ENCODE measurements at regions not wholly inside any gene's neighbourhood (a gene's known extent, or its start where the extent isn't known, plus 50 kb on each side); places are given as distances from the start of the nearest gene placed in this dataset.

DNA sequence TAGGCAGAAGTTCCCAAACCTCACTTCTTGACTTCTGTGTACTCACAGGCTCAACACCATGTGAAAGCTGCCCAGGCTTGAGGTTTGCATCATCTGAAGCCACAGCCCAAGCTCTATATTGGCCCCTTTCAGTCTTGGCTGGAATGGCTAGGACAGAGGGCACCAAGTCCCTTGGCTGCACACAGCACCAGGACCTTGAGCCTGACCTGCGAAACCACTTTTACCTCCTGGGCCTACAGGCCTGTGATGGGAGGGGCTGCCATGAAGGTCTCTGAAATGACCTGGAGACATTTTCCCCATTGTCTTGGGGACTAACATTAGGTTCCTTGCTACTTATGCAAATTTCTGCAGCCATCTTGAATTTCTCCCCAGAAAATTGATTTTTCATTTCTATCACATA lies 288.3 kb upstream of the ZC3H12C start:
- Histone ChIP-seq H3K9me3 (ENCODE audit: low read length) (no peaks in the 10 kb centered on the region), H3K4me3 (replicated peaks in 1 of 3; ENCODE audit: insufficient read depth in 1 of 3, low read depth in 2 of 3, low read length in 3 of 3) (no peak overlapping the region), H3K79me2 (ENCODE audit: insufficient read depth, low read length) (no peaks in the 10 kb centered on the region), H3K27ac (ENCODE audit: extremely low read length, insufficient read depth, low read length) (no peak overlapping the region), H4K20me1 (ENCODE audit: insufficient read depth, low read length) (no peaks in the 10 kb centered on the region), H2AFZ (ENCODE audit: low read length) (no peak overlapping the region), H3K4me2 (ENCODE audit: low read depth, low read length) (no peak overlapping the region), H3K9ac (ENCODE audit: insufficient read depth, low read depth, low read length) (no peak overlapping the region), H3K27me3 (ENCODE audit: control insufficient read depth in 1 of 2, insufficient read depth in 2 of 2, low read length in 2 of 2) (no peaks in the 10 kb centered on the region), H3K4me1 (ENCODE audit: insufficient read depth, low read length) (no peaks in the 10 kb centered on the region), H3K36me3 (replicated peaks in 1 of 2; ENCODE audit: control insufficient read depth in 1 of 2, insufficient read depth in 2 of 2, low read length in 2 of 2) (no peaks in the 10 kb centered on the region)
- no CpG with 5 or more reads among the region's 1 CpG for whole genome bisulfite sequencing (ENCODE audit: low lambda C conversion rate)
- DNase-seq (ENCODE audit: low spot score) = no peak
- BruUV-seq (replicated peaks) = no TSS peak
- in situ Hi-C loops (cut with HindIII; ENCODE audit: extremely low pct_ligation_motif_present, low pct_unique_long_range_greater_than_20kb) (no loop called here), intact Hi-C loops (cut with micrococcal nuclease; ENCODE audit: unreplicated experiment) (no loop called here)
- no peak for FAIRE-seq
- ChIA-PET CTCF (ENCODE audit: low intra/inter-chr PET ratio, low total read pairs) (no interaction called here), POLR2A (no interaction called here)
- no peak for ATAC-seq
- TF ChIP-seq ZNF652 (CRISPR knock-in tag; IDR thresholded peaks at IDR 0.05; ENCODE audit: borderline replicate concordance, low read depth) (no peak), GATAD1 (CRISPR knock-in tag; IDR thresholded peaks at IDR 0.05) (no peak), ZSCAN31 (CRISPR knock-in tag; IDR thresholded peaks at IDR 0.05; ENCODE audit: low read depth) (no peak), SSRP1 (CRISPR knock-in tag; IDR thresholded peaks at IDR 0.05) (no peak), ATAD3A (CRISPR knock-in tag; IDR thresholded peaks at IDR 0.05) (no peak), DR1 (CRISPR knock-in tag; IDR thresholded peaks at IDR 0.05) (no peak), ZEB1 (IDR thresholded peaks at IDR 0.05; ENCODE audit: insufficient replicate concordance, low read depth) (no peak), KDM1A (CRISPR knock-in tag; IDR thresholded peaks at IDR 0.05) (no peak), SIX4 (CRISPR knock-in tag; IDR thresholded peaks at IDR 0.05) (no peak), NFIB (CRISPR knock-in tag; IDR thresholded peaks at IDR 0.05; ENCODE audit: borderline replicate concordance) (no peak), ARNTL (CRISPR knock-in tag; IDR thresholded peaks at IDR 0.05) (no peak), POLR2A (IDR thresholded peaks at IDR 0.05; ENCODE audit: insufficient read depth in 1 of 2, low read depth in 2 of 2, low read length in 2 of 2) (no peak), ATF7-NPFF (CRISPR knock-in tag; IDR thresholded peaks at IDR 0.05; ENCODE audit: low read depth) (no peak), ZC3H4 (CRISPR knock-in tag; IDR thresholded peaks at IDR 0.05; ENCODE audit: borderline replicate concordance) (no peak), GABPB1 (CRISPR knock-in tag; IDR thresholded peaks at IDR 0.05) (no peak)
- TF ChIP-seq, protein P1, sequence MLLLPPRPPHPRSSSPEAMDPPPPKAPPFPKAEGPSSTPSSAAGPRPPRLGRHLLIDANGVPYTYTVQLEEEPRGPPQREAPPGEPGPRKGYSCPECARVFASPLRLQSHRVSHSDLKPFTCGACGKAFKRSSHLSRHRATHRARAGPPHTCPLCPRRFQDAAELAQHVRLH (CRISPR knock-in tag; IDR thresholded peaks at IDR 0.05; ENCODE audit: borderline replicate concordance, low read depth) = no peak
- TF ChIP-seq, protein P2, sequence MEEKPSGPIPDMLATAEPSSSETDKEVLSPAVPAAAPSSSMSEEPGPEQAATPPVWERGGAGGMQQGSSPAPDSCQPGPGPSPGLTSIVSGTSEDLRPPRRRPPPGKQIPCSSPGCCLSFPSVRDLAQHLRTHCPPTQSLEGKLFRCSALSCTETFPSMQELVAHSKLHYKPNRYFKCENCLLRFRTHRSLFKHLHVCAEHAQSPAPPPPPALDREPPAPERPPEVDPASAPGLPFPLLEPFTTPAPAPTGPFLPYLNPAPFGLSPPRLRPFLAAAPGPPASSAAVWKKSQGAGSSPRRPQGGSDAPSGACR (CRISPR knock-in tag; IDR thresholded peaks at IDR 0.05) = no peak
- TF ChIP-seq, protein P3, sequence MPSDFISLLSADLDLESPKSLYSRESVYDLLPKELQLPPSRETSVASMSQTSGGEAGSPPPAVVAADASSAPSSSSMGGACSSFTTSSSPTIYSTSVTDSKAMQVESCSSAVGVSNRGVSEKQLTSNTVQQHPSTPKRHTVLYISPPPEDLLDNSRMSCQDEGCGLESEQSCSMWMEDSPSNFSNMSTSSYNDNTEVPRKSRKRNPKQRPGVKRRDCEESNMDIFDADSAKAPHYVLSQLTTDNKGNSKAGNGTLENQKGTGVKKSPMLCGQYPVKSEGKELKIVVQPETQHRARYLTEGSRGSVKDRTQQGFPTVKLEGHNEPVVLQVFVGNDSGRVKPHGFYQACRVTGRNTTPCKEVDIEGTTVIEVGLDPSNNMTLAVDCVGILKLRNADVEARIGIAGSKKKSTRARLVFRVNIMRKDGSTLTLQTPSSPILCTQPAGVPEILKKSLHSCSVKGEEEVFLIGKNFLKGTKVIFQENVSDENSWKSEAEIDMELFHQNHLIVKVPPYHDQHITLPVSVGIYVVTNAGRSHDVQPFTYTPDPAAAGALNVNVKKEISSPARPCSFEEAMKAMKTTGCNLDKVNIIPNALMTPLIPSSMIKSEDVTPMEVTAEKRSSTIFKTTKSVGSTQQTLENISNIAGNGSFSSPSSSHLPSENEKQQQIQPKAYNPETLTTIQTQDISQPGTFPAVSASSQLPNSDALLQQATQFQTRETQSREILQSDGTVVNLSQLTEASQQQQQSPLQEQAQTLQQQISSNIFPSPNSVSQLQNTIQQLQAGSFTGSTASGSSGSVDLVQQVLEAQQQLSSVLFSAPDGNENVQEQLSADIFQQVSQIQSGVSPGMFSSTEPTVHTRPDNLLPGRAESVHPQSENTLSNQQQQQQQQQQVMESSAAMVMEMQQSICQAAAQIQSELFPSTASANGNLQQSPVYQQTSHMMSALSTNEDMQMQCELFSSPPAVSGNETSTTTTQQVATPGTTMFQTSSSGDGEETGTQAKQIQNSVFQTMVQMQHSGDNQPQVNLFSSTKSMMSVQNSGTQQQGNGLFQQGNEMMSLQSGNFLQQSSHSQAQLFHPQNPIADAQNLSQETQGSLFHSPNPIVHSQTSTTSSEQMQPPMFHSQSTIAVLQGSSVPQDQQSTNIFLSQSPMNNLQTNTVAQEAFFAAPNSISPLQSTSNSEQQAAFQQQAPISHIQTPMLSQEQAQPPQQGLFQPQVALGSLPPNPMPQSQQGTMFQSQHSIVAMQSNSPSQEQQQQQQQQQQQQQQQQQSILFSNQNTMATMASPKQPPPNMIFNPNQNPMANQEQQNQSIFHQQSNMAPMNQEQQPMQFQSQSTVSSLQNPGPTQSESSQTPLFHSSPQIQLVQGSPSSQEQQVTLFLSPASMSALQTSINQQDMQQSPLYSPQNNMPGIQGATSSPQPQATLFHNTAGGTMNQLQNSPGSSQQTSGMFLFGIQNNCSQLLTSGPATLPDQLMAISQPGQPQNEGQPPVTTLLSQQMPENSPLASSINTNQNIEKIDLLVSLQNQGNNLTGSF (CRISPR knock-in tag; IDR thresholded peaks at IDR 0.05) = no peak
- TF ChIP-seq, protein P4, sequence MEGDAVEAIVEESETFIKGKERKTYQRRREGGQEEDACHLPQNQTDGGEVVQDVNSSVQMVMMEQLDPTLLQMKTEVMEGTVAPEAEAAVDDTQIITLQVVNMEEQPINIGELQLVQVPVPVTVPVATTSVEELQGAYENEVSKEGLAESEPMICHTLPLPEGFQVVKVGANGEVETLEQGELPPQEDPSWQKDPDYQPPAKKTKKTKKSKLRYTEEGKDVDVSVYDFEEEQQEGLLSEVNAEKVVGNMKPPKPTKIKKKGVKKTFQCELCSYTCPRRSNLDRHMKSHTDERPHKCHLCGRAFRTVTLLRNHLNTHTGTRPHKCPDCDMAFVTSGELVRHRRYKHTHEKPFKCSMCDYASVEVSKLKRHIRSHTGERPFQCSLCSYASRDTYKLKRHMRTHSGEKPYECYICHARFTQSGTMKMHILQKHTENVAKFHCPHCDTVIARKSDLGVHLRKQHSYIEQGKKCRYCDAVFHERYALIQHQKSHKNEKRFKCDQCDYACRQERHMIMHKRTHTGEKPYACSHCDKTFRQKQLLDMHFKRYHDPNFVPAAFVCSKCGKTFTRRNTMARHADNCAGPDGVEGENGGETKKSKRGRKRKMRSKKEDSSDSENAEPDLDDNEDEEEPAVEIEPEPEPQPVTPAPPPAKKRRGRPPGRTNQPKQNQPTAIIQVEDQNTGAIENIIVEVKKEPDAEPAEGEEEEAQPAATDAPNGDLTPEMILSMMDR (CRISPR knock-in tag; IDR thresholded peaks at IDR 0.05) = no peak

All from HepG2 (cell line).